ENCODE measurements at regions not wholly inside any gene's neighbourhood (a gene's known extent, or its start where the extent isn't known, plus 50 kb on each side); places are given as distances from the start of the nearest gene placed in this dataset.

DNA sequence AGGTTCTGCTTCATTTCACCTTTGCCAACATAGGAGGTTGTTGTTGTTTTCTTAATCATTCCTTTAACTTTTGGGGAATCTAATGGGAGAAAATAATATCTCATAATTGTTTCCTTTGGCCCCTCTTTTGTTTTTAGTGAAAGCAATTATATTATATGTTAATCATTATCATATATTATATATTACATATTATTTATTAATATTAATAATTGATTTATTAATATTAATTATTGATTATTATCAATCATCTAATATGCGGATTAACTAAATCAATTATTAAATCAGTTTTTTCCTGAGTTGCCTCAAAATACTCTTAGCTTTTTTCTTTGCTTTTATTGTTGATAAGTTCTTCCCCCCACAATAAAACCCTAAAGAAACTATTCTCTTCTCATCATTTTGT is 443.8 kb downstream of the GATA3 start:
- H3K9ac ChIP-seq (ENCODE audit: low read length), result no peak overlapping the region
- H3K36me3 ChIP-seq (ENCODE audit: control insufficient read depth in 1 of 2, insufficient read depth in 2 of 2, low read length in 2 of 2), result no peaks in the 10 kb centered on the region
- no TSS peak for BruUV-seq (replicated peaks)
- no peaks in the 10 kb centered on the region for H3K79me2 ChIP-seq (ENCODE audit: insufficient read depth, low read length)
- H2AFZ ChIP-seq (ENCODE audit: low read depth, low read length, poor library complexity, severe bottlenecking), result no peak overlapping the region
- intact Hi-C loops (cut with micrococcal nuclease), result no loop called here
- no peak overlapping the region for H3K4me3 ChIP-seq (replicated peaks in 1 of 2; ENCODE audit: low read depth in 1 of 2, low read length in 2 of 2)
- DNase-seq (ENCODE audit: low read depth, low spot score) (no peak), ATAC-seq (no peak)
- no peak overlapping the region for H3K4me2 ChIP-seq (ENCODE audit: low read length)
- no peak overlapping the region for H3K27ac ChIP-seq (ENCODE audit: low read depth, low read length)
- TF ChIP-seq POLR2AphosphoS5 (IDR thresholded peaks at IDR 0.05; ENCODE audit: low read depth, low read length), result no peak
- no peak for TF ChIP-seq ZNF274 (IDR thresholded peaks at IDR 0.05; ENCODE audit: low read depth, low read length)
- no peak for TF ChIP-seq TCF7L2 (IDR thresholded peaks at IDR 0.05; ENCODE audit: borderline replicate concordance, extremely low read depth, insufficient read depth, insufficient read length)
- no peaks in the 10 kb centered on the region for H3K9me2 ChIP-seq (ENCODE audit: insufficient read depth)
- ChIA-PET POLR2A (no interaction called here), RAD21 (ENCODE audit: low non-redundant PET in 1 of 2, low total read pairs in 2 of 2, uncharacterized antibody in 2 of 2, unreplicated experiment in 2 of 2) (no interaction called here), CTCF (no interaction called here)
- H4K20me1 ChIP-seq (ENCODE audit: insufficient read depth), result no peaks in the 10 kb centered on the region
- no peaks in the 10 kb centered on the region for H3K4me1 ChIP-seq (ENCODE audit: control insufficient read depth in 1 of 2, insufficient read depth in 2 of 2, low read length in 2 of 2)
- H3K9me3 ChIP-seq (ENCODE audit: control insufficient read depth in 1 of 2, insufficient read depth in 1 of 2, low read depth in 1 of 2, low read length in 2 of 2), result peaks cover 0 to 8% of the 10 kb centered on the region in 2 experiments; a peak in 1 of 4 replicates
- H3K27me3 ChIP-seq (ENCODE audit: insufficient read depth, low read length), result no peaks in the 10 kb centered on the region

DNA sequence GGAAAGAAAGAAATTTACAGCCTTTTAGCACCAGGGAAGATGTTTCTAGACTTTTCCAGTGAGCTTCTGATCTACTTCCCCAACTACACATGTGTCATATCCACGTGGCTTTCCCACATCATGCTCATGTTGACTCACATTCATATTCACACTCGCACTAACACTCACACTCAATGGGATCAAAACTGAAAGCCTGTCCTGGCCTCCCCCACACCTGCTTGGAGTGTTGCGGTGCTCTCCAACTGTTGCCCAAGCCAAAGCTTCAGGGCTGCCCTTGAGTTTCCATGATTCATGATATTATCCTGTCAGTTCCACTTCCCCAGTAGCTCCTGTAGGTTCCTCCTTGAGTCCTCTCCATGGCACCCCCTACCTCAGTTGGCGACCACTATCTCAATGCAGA is 444.4 kb downstream of the GATA3 start:
- Histone ChIP-seq H3K4me1 (ENCODE audit: control insufficient read depth in 1 of 2, insufficient read depth in 2 of 2, low read length in 2 of 2) (no peaks in the 10 kb centered on the region), H3K79me2 (ENCODE audit: insufficient read depth, low read length) (no peaks in the 10 kb centered on the region), H3K4me2 (ENCODE audit: low read length) (no peak overlapping the region), H3K9me3 (ENCODE audit: control insufficient read depth in 1 of 2, insufficient read depth in 1 of 2, low read depth in 1 of 2, low read length in 2 of 2) (peaks cover 0 to 14% of the 10 kb centered on the region in 2 experiments; a peak in 1 of 4 replicates), H4K20me1 (ENCODE audit: insufficient read depth) (no peaks in the 10 kb centered on the region), H3K36me3 (ENCODE audit: control insufficient read depth in 1 of 2, insufficient read depth in 2 of 2, low read length in 2 of 2) (no peaks in the 10 kb centered on the region), H3K27me3 (ENCODE audit: insufficient read depth, low read length) (no peaks in the 10 kb centered on the region), H3K27ac (ENCODE audit: low read depth, low read length) (no peak overlapping the region), H3K9me2 (ENCODE audit: insufficient read depth) (no peaks in the 10 kb centered on the region), H3K4me3 (replicated peaks in 1 of 2; ENCODE audit: low read depth in 1 of 2, low read length in 2 of 2) (no peak overlapping the region), H3K9ac (ENCODE audit: low read length) (no peak overlapping the region), H2AFZ (ENCODE audit: low read depth, low read length, poor library complexity, severe bottlenecking) (no peak overlapping the region)
- intact Hi-C loops (cut with micrococcal nuclease), result no loop called here
- ChIA-PET RAD21 (ENCODE audit: low non-redundant PET in 1 of 2, low total read pairs in 2 of 2, uncharacterized antibody in 2 of 2, unreplicated experiment in 2 of 2) (no interaction called here), POLR2A (no interaction called here), CTCF (no interaction called here)
- DNase-seq (ENCODE audit: low read depth, low spot score) (no peak), ATAC-seq (no peak)
- BruUV-seq (replicated peaks), result no TSS peak
- no peak for TF ChIP-seq EGR1 (IDR thresholded peaks at IDR 0.05; ENCODE audit: low read depth)
- TF ChIP-seq CEBPB (IDR thresholded peaks at IDR 0.05; ENCODE audit: low read depth), result no peak
- TF ChIP-seq POLR2AphosphoS5 (IDR thresholded peaks at IDR 0.05; ENCODE audit: low read depth, low read length), result no peak
- no peak for TF ChIP-seq FOSL1 (IDR thresholded peaks at IDR 0.05; ENCODE audit: low read depth)
- TF ChIP-seq, protein P1, sequence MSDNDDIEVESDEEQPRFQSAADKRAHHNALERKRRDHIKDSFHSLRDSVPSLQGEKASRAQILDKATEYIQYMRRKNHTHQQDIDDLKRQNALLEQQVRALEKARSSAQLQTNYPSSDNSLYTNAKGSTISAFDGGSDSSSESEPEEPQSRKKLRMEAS (IDR thresholded peaks at IDR 0.05), result no peak
- TF ChIP-seq, protein P2, sequence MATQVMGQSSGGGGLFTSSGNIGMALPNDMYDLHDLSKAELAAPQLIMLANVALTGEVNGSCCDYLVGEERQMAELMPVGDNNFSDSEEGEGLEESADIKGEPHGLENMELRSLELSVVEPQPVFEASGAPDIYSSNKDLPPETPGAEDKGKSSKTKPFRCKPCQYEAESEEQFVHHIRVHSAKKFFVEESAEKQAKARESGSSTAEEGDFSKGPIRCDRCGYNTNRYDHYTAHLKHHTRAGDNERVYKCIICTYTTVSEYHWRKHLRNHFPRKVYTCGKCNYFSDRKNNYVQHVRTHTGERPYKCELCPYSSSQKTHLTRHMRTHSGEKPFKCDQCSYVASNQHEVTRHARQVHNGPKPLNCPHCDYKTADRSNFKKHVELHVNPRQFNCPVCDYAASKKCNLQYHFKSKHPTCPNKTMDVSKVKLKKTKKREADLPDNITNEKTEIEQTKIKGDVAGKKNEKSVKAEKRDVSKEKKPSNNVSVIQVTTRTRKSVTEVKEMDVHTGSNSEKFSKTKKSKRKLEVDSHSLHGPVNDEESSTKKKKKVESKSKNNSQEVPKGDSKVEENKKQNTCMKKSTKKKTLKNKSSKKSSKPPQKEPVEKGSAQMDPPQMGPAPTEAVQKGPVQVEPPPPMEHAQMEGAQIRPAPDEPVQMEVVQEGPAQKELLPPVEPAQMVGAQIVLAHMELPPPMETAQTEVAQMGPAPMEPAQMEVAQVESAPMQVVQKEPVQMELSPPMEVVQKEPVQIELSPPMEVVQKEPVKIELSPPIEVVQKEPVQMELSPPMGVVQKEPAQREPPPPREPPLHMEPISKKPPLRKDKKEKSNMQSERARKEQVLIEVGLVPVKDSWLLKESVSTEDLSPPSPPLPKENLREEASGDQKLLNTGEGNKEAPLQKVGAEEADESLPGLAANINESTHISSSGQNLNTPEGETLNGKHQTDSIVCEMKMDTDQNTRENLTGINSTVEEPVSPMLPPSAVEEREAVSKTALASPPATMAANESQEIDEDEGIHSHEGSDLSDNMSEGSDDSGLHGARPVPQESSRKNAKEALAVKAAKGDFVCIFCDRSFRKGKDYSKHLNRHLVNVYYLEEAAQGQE (IDR thresholded peaks at IDR 0.05; ENCODE audit: low read depth), result no peak
- TF ChIP-seq ELF1 (IDR thresholded peaks at IDR 0.05; ENCODE audit: borderline replicate concordance, low read depth), result no peak
- TF ChIP-seq YY1 (IDR thresholded peaks at IDR 0.05; ENCODE audit: extremely low read depth, insufficient replicate concordance, low read depth, low read length), result no peak
- TF ChIP-seq ZNF274 (IDR thresholded peaks at IDR 0.05; ENCODE audit: low read depth, low read length), result no peak
- no peak for TF ChIP-seq ZFX (IDR thresholded peaks at IDR 0.05)
- no peak for TF ChIP-seq SIN3A (IDR thresholded peaks at IDR 0.05; ENCODE audit: low read depth)

Data from HCT116 (cell line).